ENCODE measurements at regions not wholly inside any gene's neighbourhood (a gene's known extent, or its start where the extent isn't known, plus 50 kb on each side); places are given as distances from the start of the nearest gene placed in this dataset.
A peak's percentile ranks its signal among the peaks of the same experiment; 100 is the strongest.

DNA sequence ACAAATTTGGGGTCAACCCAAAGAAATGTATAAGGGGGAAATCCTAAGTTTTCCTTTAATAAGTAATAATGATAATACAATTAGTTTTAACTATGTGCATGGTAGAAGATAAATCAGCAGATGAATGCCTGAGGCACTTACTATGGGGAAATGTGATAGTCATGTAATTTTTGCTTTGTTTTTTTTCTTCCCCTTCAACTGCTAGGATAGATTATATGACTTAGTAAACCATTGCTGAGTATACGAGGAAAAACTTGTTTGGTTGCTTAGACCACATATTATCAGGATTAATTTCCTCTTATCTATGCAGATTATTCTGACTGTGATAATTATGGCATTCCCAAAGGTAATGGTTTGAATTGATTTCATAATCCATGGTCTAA, 181.1 kb downstream of the TGFB2 start:
- DNase-seq (ENCODE audit: low read depth): no peak

DNA sequence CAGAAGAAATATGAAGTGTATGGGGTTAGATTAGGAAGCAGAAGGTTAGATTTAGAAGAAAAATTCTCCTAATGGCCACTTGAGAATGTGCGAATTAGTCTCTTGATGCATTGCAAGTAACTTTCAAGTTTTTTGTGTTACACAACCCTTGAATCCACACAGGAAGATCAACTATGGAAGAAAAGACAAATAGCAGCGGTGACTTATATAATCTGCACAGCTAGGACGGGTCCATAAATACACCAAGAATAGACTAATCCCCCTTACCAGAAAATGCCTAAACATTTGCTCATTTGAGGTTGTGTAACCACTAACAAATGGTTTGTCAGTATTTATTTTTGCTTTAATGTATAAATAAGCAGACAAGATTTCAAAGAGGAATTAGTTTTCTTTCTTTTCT, 182.6 kb downstream of the TGFB2 start:
- no peak for DNase-seq (ENCODE audit: low read depth)

- no peak for DNase-seq (ENCODE audit: low read depth)
Observed at GRCh38 chr1:218529646-218530300, 184.6 kb downstream of the TGFB2 start.

DNA sequence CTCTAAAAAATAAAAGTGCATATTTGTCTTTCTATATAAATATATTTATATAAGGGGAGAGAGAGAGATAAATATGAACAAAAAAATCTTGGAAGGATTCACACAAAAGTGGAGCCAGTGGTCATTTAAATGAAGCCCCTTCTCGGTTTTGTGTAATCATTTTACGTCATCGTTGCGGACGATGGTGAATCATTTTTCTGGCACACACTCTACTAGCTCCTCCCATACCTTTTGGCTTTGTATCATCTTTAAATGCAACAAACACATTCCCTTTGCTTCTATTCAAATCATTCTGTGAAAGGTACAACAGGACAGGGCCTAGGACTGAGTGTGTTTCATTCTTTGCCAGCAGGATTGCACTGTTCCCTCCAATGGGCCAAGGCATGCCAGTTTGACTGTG, 186.8 kb downstream of the TGFB2 start:
- no peak for DNase-seq (ENCODE audit: low read depth)

DNA sequence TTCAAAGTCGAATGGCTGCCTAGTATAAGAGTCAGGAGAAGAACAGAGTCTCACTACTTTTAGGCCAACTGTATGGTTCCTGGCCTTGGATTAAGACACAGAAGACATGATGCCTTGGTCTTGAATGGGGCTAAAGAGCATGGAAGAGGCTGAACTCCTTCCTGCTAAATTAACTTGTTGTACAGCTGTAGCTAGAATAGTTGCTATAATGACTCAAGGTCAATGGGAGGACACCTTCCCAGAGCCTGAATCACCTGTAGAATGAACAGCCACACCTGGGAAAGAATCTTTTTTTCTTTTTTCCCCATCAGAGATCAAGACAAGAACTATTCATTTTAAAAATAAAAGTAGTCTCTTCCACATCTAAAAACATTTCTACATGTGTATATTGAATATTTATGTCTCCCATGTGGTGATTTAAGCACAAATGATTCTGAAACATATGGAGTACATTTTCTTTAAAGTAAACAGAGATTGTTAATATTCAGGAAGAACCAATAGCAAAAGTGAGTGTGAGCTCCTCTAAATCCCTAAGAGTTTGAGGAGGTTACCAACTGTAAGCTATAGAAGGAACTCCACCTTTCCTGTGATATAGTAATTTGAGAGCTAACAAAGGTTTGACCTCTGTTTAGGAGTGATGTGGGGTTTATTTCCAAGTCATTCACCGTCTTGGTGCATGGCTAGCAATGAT, 191.3 kb downstream of the TGFB2 start:
- no peak for DNase-seq (ENCODE audit: low read depth)

DNA sequence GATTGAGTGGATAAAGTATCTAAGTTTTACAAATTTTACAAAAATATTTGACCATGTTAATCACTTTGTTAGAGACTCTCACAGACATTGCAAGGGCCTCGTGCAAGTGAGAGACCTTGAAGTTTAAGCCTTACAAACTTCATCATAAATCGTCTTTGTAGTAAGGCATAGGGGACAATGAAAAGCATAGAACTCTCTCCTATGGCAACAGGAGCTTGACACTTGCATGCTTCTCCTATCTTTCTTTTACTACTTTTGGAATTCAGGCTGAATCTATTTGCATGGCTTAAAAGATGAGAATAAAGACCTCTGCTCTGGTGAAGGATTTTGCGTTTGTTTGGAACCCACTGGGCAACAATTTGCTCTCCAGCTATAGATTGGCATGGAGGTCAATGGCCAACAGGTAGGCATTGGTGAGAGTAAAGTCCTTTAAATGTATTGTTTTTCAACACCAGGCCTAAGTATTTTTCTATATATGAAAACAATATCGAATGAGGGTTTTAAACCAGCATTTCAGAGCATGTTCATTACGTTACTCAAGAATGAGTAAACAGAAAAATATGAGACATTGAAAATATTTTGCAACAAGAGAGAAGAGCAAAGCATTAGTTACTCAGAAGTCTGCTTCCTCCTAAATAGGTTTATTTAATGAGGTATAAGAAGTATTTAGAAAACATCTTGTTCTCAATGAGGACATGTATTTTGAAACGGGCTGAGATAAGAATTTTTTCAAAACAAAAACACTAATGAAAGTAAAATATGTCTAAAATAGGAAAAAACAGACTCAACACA, 192.2 kb downstream of the TGFB2 start:
- DNase-seq (ENCODE audit: low read depth): peak; percentile 24

- DNase-seq (ENCODE audit: low read depth): no peak
Observed at GRCh38 chr1:218538341-218538740, 193.2 kb downstream of the TGFB2 start.

DNA sequence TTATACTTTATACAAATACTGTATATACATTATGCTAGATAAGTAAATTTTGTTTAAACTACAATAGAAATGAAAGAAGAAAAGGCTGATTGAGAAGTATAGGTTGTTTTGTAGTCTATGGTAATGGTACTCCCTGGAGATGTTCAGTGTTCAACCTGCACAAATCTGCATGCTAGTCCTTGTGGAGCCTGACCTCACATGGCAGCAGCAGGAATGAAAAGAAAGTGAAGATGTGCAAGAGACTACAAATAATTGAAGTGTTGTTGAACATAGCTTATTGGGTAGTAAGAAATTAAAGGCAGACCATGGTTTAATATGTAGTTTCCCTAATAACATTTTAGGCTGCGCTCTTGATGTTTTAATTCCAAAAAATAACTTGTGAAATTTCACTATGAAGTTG, 201.2 kb downstream of the TGFB2 start:
- no peak for DNase-seq (ENCODE audit: low read depth)

- no peak for DNase-seq (ENCODE audit: low read depth)
Observed at GRCh38 chr1:218547957-218548730, 203.0 kb downstream of the TGFB2 start.

GRCh38 chr1:218548764-218549163, 203.6 kb downstream of the TGFB2 start:
- no peak for DNase-seq (ENCODE audit: low read depth)

- DNase-seq (ENCODE audit: low read depth): peak; percentile 10
Observed at GRCh38 chr1:218553197-218553596, 208.1 kb downstream of the TGFB2 start.

- no peak for DNase-seq (ENCODE audit: low read depth)
Observed at GRCh38 chr1:218556016-218556415, 210.9 kb downstream of the TGFB2 start.

GRCh38 chr1:218557731-218558130, 212.6 kb downstream of the TGFB2 start:
- peak; percentile 12 for DNase-seq (ENCODE audit: low read depth)

GRCh38 chr1:218558271-218558810, 213.2 kb downstream of the TGFB2 start:
- DNase-seq (ENCODE audit: low read depth): no peak

- DNase-seq (ENCODE audit: low read depth): no peak
Observed at GRCh38 chr1:218565377-218565776, 220.2 kb downstream of the TGFB2 start.

DNA sequence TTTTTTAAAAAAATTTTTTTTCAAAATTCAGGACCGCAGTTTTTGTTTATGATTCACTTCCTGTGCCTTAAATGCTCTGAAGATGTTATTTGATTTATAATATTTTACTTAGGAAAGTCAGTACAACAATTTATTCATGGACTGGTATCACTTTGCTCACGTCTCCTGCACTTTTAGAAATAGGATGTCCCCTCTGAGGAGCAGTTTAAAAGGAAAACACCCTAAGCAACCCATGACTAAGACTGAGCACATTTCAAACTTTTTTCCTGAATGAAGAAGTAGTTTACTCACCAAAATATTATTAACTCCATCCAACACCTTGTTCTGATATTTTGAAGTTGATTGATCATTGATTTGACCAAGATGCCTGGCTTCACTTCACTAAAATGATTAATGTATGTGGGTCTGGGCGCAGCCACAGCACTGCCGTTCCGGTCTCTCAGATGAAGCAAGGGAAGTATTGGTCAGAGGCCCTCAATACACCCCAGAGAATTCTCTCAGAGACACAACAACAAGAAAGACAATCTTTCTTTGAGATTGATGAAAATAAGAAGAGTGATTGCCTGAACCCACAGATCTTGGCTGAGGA, 223.9 kb downstream of the TGFB2 start:
- no peak for DNase-seq (ENCODE audit: low read depth)

GRCh38 chr1:218570456-218570855, 225.3 kb downstream of the TGFB2 start:
- DNase-seq (ENCODE audit: low read depth): no peak

DNA sequence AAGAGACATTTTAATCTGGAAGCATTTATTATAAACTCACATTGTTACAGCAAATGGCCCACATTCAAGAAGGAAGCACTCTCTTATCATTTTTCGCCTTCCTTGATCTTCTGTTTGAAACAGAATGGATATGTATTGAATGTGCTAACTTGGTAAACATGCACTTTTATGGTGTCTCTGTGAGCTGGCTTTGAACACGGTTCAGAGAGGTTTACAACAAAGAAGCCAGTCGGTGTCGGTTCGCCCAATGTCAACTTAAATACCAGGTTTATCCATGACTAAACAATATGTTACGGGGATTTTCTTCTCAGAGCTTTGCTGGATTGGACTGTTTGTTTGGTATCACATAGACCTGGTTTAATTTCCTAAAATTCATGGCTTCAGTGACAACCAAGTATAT, 226.4 kb downstream of the TGFB2 start:
- DNase-seq (ENCODE audit: low read depth): no peak

GRCh38 chr1:218572050-218572449, 226.9 kb downstream of the TGFB2 start:
- no peak for DNase-seq (ENCODE audit: low read depth)

DNA sequence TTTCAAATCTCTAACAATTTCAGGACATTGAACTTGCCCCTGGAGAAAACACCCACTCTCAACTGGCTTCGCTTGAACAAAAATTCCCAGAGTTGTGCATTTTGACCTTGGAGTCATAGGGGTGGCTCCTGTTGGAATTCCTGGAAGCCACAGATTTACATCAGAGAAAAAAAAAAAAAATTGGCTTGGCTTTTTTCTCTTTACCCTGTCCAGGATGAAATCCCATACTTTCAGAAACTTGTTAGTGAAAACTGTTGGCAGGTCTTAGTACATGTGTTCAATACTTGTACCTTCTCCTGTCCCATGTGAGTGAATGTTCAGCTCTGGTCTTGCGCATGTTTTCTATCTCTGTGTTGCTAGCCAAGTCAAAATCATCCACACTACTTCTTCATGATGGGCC, 228.8 kb downstream of the TGFB2 start:
- no peak for DNase-seq (ENCODE audit: low read depth)

GRCh38 chr1:218575079-218575478, 229.9 kb downstream of the TGFB2 start:
- DNase-seq (ENCODE audit: low read depth): no peak

DNA sequence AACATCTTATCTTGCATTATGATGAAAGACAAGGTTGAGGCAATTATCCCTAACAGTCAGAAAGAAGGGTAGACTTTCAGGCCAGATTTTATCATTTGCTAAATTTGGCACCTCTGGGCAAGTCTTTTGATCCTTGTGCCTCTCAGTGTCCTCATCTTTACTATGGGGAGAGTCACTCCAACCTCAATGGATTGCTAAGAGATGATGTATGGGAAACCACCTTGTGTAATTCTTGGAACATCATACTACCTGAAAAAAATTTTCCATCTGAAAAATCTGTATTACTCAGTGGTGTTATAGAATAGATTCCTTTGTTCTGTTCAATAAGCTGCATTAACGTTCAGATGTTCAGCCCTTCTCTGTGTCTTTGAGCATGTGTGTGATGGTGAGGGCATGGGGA, 230.7 kb downstream of the TGFB2 start:
- no peak for DNase-seq (ENCODE audit: low read depth)
